SH-SY5Y (cell line): ENCODE measurements at regions not wholly inside any gene's neighbourhood (a gene's known extent, or its start where the extent isn't known, plus 50 kb on each side); places are given as distances from the start of the nearest gene placed in this dataset.

Source experiments
- GATA2 ChIP-seq: IDR thresholded peaks from 2 replicates; pipeline ENCODE4 v1.6.1; 2011; ENCODE audit warnings: mild to moderate bottlenecking, low read depth, low read length
- GATA3 ChIP-seq: IDR thresholded peaks from 2 replicates; pipeline ENCODE4 v1.6.1; 2011; ENCODE audit warnings: low read depth, mild to moderate bottlenecking, low read length, moderate library complexity

- TF ChIP-seq GATA2 (no peak), GATA3 (no peak)
Observed at GRCh38 chr3:170811515-170811914, 58.5 kb downstream of the RPL22L1 start.
